Right atrium auricular region (tissue), 2 donors: ENCODE measurements at regions not wholly inside any gene's neighbourhood (a gene's known extent, or its start where the extent isn't known, plus 50 kb on each side); places are given as distances from the start of the nearest gene placed in this dataset.

Source experiments
- DNase-seq: peaks from one replicate; pipeline ENCODE4 v3.0.0-alpha.2; 2019; ENCODE audit warnings: low spot score
- H3K27ac ChIP-seq, 2 donors: fragments of 200-600 bp; sonication (generic); 1 replicate in 1 of 2; 2 replicates in 1 of 2; pipeline ENCODE4 v1.5.1; 2016 to 2019
- H3K27me3 ChIP-seq, 2 donors: fragments of 200-600 bp; sonication (generic); one replicate each; pipeline versions ENCODE4 v1.5.1 to v1.6.0; 2017 to 2019
- H3K36me3 ChIP-seq: fragments of 200-600 bp; sonication (generic); one replicate; pipeline ENCODE4 v1.5.1; 2016
- H3K4me1 ChIP-seq, 2 donors: fragments of 200-600 bp; sonication (generic); one replicate each; pipeline versions ENCODE4 v1.5.1 to v1.6.0; 2017 to 2019
- H3K4me3 ChIP-seq, 2 donors: fragments of 200-600 bp; sonication (generic); 1 replicate in 1 of 2; 2 replicates in 1 of 2; pipeline ENCODE4 v1.5.1; 2017 to 2019; ENCODE audit warnings: mild to moderate bottlenecking in 1 of 2, moderate library complexity in 1 of 2
- H3K9me3 ChIP-seq, 2 donors: fragments of 200-600 bp; sonication (generic); one replicate each; pipeline ENCODE4 v1.5.1; 2019
- CTCF ChIP-seq, 2 donors: fragments of 200-600 bp; sonication (generic); IDR thresholded peaks; one replicate each; pipeline ENCODE4 v1.5.1; 2019; ENCODE audit warnings: antibody characterized with exemption in 2 of 2

DNA sequence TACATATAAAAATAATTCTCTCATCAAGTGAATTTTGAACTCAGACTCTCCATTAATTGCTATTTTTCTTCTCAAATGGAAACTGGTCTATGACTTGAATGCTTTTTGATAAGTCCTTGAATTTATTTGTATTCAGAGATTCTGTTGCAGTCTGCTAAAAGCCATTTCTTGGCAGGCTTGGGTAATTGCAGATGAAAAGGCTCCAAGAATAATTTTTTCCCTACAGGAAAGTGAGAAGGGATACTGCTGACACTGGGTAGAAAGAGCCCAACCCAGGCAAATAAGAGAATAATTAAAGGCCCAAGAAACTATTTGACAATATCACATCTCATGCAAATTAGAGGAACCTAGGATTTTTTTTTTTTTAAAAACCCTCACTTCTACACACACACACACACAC lies 246.5 kb upstream of the DDI1 start:
- no peak for TF ChIP-seq CTCF (IDR thresholded peaks at IDR 0.05)
- H3K27me3 ChIP-seq, result no peaks in the 10 kb centered on the region
- no peak for DNase-seq
- H3K4me1 ChIP-seq, result no peaks in the 10 kb centered on the region
- H3K4me3 ChIP-seq, result no peak overlapping the region
- no peak overlapping the region for H3K27ac ChIP-seq
- H3K9me3 ChIP-seq, result peaks cover 0 to 13% of the 10 kb centered on the region in 2 donors
- H3K36me3 ChIP-seq, result no peaks in the 10 kb centered on the region

DNA sequence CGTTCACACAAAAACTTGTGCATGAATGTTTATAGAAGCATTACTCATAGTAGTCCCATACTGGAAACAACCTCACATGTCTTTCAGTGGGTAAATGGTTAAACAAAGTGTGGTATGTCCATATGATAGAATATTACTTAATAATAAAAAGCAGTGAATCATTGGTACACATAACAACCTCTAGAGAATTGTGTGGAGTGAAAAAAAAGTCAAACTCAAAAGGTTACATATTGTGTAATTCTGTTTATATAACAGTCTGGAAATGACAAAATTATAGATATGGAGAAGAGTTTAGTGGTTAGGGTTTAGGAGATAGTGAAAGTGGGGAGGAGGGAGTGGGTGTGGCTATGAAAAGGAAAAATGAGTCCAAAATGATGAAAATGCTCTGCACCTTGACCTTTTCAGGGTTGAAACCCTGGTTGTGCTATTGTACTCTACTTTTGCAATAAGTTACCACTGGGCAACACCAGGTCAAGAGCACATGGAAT lies 243.4 kb upstream of the DDI1 start:
- Histone ChIP-seq H3K4me3 (no peak overlapping the region), H3K36me3 (no peaks in the 10 kb centered on the region), H3K27me3 (no peaks in the 10 kb centered on the region), H3K4me1 (no peaks in the 10 kb centered on the region), H3K27ac (peak overlapping the region in 1 of 2 donors; percentile 59), H3K9me3 (peaks cover 0 to 5% of the 10 kb centered on the region in 2 donors)
- no peak for DNase-seq
- TF ChIP-seq CTCF (IDR thresholded peaks at IDR 0.05), result no peak

DNA sequence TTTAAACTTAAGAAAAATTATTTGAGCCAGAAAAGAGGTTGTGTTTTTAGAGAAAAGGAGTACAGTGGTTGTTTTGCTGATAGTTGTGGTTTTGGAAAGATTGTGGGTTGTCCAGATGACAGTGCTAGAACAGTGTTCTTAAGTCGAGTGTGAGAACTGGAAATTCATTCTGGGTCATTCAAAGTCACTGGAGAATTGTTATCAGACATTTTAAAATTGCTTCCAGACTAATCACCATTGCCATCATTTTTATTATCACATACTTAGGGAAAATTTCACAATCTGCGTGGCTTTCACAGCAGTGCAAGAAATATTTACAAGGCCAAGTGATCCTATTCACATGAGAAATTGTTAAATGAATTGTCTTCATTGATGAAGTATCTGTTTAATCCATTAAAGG lies 242.2 kb upstream of the DDI1 start:
- Histone ChIP-seq H3K4me1 (no peaks in the 10 kb centered on the region), H3K27ac (peak overlapping the region in 1 of 2 donors; percentile 26), H3K27me3 (no peaks in the 10 kb centered on the region), H3K4me3 (no peak overlapping the region), H3K36me3 (no peaks in the 10 kb centered on the region), H3K9me3 (peaks cover 0 to 5% of the 10 kb centered on the region in 2 donors)
- no peak for TF ChIP-seq CTCF (IDR thresholded peaks at IDR 0.05)
- DNase-seq, result no peak

DNA sequence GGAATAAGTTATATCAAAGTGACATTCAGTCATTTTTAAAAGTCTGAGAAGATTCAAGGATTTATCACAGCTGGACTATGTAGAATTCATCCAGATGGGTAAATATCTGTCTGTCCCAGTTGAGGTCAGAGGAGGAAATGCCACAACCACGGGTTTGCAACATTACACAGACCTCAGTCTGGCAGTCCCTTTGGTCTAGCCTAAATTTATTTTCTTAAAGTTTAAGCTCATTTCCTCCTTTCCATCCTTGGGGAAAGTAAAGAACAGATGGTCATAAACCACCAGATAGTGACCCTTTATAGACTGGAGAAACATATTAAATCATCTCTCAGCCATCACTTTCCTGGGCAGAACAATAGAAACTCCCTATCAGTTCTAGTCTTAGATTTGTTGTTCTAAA lies 238.4 kb upstream of the DDI1 start:
- Histone ChIP-seq H3K9me3 (no peaks in the 10 kb centered on the region), H3K27me3 (no peaks in the 10 kb centered on the region), H3K27ac (peak overlapping the region; percentile 33 to 35), H3K4me1 (peaks cover 0 to 17% of the 10 kb centered on the region in 2 donors), H3K4me3 (no peak overlapping the region), H3K36me3 (no peaks in the 10 kb centered on the region)
- no peak for TF ChIP-seq CTCF (IDR thresholded peaks at IDR 0.05)
- DNase-seq, result no peak

GRCh38 chr11:103798446-103798845 lies 238.0 kb upstream of the DDI1 start:
- Histone ChIP-seq H3K36me3 (no peaks in the 10 kb centered on the region), H3K27ac (peak overlapping the region in 1 of 2 donors; percentile 35), H3K9me3 (no peaks in the 10 kb centered on the region), H3K27me3 (no peaks in the 10 kb centered on the region), H3K4me3 (no peak overlapping the region), H3K4me1 (peaks cover 0 to 17% of the 10 kb centered on the region in 2 donors)
- TF ChIP-seq CTCF (IDR thresholded peaks at IDR 0.05), result no peak
- no peak for DNase-seq

DNA sequence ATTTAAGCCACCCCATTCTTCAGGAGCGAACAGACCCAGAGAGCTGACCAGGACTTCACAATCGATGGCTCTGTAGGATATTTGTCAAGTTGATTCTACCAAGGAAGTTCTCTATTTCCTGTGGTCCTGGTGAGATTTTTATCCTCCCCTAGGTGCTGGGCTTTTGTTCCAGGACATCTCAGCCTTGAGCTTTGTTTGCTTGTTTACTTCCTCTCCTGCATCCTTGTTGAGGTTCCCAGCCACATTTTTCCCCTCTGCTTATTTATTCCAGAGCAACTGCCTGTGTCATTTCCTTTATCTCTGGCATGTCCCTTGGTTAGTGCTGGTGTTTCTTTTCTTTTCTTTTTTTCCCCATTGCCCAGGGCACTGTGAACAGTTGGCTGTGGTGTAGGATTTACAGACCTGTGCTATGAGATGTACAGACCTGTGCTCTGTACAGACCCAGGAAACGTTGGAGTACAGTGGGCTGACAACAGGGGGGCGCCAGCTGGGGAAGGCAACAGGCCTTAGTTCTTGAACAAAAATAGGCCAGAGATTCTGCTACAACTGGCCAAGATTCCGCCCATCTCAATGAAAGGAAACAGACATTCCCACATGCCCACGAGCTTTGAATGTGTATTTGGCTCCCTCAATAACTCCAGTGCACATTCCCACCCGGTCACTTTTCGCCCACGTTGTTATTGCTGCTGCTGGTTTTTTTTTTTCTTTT lies 235.9 kb upstream of the DDI1 start:
- TF ChIP-seq CTCF (IDR thresholded peaks at IDR 0.05), result no peak
- Histone ChIP-seq H3K27me3 (no peaks in the 10 kb centered on the region), H3K4me3 (no peak overlapping the region), H3K4me1 (peaks cover 0 to 17% of the 10 kb centered on the region in 2 donors), H3K36me3 (no peaks in the 10 kb centered on the region), H3K9me3 (no peaks in the 10 kb centered on the region), H3K27ac (peak overlapping the region; percentile 59)
- DNase-seq, result no peak
